ENCODE measurements at regions not wholly inside any gene's neighbourhood (a gene's known extent, or its start where the extent isn't known, plus 50 kb on each side); places are given as distances from the start of the nearest gene placed in this dataset.
A peak's percentile ranks its signal among the peaks of the same experiment; 100 is the strongest.

DNA sequence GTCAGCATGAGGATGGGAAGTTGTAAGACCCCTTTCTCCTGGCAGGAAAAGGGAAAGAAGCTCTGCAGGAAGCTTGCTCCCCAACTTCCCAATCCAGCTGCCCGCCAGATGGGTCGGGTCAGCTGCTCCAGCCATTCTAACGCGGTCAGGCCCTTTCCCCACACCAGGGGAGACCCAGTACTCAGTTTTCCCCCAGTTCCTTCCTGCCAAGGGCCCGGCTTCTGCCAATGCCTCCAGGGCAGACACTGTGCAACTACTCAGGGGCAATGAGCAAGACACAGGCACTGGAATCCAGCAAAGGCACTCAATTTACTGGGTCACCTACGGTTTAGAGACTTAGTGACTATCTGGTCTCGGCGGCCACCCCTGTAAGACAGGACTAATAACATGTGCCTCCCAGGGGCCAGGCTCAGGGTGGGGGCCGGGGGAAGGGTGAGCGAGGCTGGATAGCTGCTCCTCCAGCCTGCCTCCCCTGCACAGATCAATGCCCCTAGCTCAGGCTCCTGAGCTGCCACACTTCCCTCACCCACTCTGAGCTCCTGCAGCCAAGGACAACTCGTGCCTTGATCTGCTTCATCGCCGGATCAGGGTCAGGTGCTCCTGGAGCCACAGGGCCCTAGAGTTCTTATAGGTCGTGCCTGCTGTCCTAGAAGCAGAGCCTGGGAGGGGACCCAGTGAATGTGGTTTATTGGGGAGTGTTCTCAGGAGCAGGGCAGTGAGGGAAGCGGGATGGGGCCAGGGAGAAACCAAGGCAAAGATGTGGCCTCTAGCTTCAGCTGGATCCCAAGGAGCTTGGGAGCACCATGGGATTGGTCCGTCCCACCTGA, 171.1 kb downstream of the ZFP36L2 start:
- WGBS, 2 donors, result 90 to 92% methylated on average over 16 of the region's 16 CpGs
- no peaks in the 10 kb centered on the region for H3K4me1 ChIP-seq (ENCODE audit: control insufficient read depth in 1 of 2, insufficient read depth in 2 of 2, low read length in 2 of 2)

DNA sequence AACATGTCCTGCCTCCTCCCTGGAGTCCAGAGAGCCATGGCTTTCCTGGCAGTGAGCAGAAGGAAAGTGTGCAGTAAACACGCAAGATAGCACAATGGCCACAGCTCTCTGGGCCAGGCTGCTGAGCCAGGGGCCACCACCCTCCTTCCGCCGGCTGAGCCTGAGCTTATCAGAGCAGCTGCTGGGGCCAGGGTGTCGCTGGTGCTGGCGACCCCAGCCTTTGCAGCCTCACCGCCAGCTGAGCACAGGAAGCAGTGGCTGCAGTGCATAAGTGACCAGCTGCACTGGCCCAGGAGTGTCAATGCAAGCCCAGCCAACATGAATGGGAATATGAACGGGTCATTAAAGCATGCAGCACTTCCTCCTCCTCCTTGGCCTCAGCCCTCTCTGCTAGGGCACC, 172.0 kb downstream of the ZFP36L2 start:
- Histone ChIP-seq H3K9me3 (ENCODE audit: control insufficient read depth, low read length) (no peaks in the 10 kb centered on the region), H3K4me1 (ENCODE audit: control insufficient read depth in 1 of 2, insufficient read depth in 2 of 2, low read length in 2 of 2) (no peaks in the 10 kb centered on the region), H3K4me3 (ENCODE audit: low read length in 2 of 2) (no peak overlapping the region), H3K36me3 (ENCODE audit: control insufficient read depth in 1 of 2, insufficient read depth in 2 of 2, low read length in 1 of 2) (no peaks in the 10 kb centered on the region), H3K27ac (ENCODE audit: low read depth in 1 of 2, low read length in 2 of 2) (no peak overlapping the region), H3K27me3 (ENCODE audit: control insufficient read depth in 1 of 2, insufficient read depth in 2 of 2, low read length in 1 of 2) (no peaks in the 10 kb centered on the region)
- ATAC-seq (ENCODE audit: low FRiP score) (no peak), DNase-seq (peak; percentile 50 to 55)
- 63 to 67% methylated on average over 7 of the region's 7 CpGs for WGBS, 2 donors
- intact Hi-C loops (cut with DNase I), result no loop called here

More for the DNA sequence above, 171.1 kb downstream of the ZFP36L2 start:
- Histone ChIP-seq H3K9me3 (ENCODE audit: control insufficient read depth, low read length) (no peaks in the 10 kb centered on the region), H3K27me3 (ENCODE audit: control insufficient read depth in 1 of 2, insufficient read depth in 2 of 2, low read length in 1 of 2) (no peaks in the 10 kb centered on the region), H3K27ac (ENCODE audit: low read depth in 1 of 2, low read length in 2 of 2) (no peak overlapping the region), H3K36me3 (ENCODE audit: control insufficient read depth in 1 of 2, insufficient read depth in 2 of 2, low read length in 1 of 2) (no peaks in the 10 kb centered on the region), H3K4me3 (ENCODE audit: low read length in 2 of 2) (no peak overlapping the region)
- ATAC-seq (ENCODE audit: low FRiP score) (no peak), DNase-seq (peak in 1 of 2 donors; percentile 60)
- intact Hi-C loops (cut with DNase I), result no loop called here

DNA sequence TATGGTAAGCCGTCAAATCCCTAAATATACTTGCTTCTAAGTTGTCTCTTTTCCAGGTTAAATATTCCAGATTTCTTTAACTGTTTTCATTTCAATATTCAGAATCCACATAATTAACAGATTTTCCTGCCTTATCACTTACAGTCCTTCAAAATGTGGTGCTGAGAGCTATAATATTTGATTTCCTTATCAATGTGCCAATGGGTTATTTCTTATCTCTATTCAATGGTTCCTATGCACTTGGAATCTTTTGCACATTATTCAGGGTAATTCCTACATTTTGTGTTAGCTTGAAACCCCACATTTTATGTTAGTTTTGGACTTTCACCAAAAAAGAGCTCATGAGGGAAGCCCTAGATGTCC, 173.5 kb downstream of the ZFP36L2 start:
- intact Hi-C loops (cut with DNase I), result no loop called here
- WGBS, 2 donors, result 98 to 100% methylated on average over 1 of the region's 1 CpG
- no peak overlapping the region for H3K27ac ChIP-seq (ENCODE audit: low read depth in 1 of 2, low read length in 2 of 2)
- no peaks in the 10 kb centered on the region for H3K27me3 ChIP-seq (ENCODE audit: control insufficient read depth in 1 of 2, insufficient read depth in 2 of 2, low read length in 1 of 2)
- DNase-seq (no peak), ATAC-seq (ENCODE audit: low FRiP score) (no peak)
- no peak overlapping the region for H3K4me3 ChIP-seq (ENCODE audit: low read length in 2 of 2)
- no peaks in the 10 kb centered on the region for H3K36me3 ChIP-seq (ENCODE audit: control insufficient read depth in 1 of 2, insufficient read depth in 2 of 2, low read length in 1 of 2)
- no peaks in the 10 kb centered on the region for H3K4me1 ChIP-seq (ENCODE audit: control insufficient read depth in 1 of 2, insufficient read depth in 2 of 2, low read length in 2 of 2)
- no peaks in the 10 kb centered on the region for H3K9me3 ChIP-seq (ENCODE audit: control insufficient read depth, low read length)

DNA sequence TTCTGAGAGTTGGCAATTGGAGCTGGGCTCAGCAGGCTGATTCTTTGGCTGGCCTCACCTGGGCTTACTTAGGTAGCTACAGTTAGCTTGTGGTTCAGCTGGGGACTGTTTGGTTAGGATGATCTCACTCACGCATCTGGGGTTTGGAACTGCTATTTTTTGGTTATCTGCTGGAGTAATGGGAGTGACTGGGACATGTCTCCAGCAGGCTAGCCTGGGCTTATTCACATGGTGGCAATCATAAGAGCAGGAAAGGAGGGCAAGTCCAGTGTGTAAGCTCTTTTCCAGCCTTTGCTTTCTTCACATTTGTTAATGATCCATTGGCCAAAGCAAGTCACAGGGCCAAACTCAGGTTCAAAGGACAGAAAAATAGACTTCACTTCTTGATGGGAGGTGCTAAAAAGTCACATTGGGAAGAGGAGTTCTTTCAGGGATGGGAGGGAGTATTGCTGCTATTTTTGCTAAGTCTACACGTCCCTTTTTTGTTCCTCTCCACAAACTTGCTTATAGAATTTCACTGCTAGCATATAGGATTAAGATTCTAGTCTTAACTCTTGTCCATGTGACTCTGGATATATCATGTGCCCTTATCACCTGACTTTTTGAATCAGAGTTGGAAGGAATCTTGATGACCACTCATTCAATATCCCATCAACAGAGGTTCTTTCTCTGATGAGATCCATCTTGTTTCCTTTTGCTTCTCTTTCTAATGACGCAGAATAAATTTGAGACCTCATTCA, 174.0 kb downstream of the ZFP36L2 start:
- WGBS, 2 donors, result 84 to 85% methylated on average over 3 of the region's 3 CpGs
- no peak for ATAC-seq (ENCODE audit: low FRiP score)
- H3K4me3 ChIP-seq (ENCODE audit: low read length in 2 of 2), result no peak overlapping the region

DNA sequence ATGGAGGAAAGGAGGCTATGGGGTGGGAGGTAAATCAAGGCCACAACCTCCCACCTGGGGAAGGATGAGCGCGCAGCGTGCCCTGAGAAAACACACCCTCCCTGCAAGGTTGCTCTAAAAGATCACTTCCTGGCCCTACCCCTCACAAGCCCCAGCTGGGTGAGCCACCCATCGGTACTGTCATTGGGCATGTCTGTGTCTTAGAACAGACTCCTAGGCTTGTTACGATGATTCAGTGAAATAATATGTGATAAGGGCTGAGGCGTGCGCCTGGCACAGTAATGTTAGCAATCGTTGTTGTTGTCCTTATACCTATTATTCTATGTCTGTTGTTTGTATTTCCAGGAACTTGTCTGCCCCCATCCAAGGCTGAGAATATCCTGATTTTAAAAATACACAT, 175.1 kb downstream of the ZFP36L2 start:
- intact Hi-C loops (cut with DNase I), result no loop called here
- 53 to 64% methylated on average over 8 of the region's 8 CpGs for WGBS, 2 donors
- Histone ChIP-seq H3K4me3 (ENCODE audit: low read length in 2 of 2) (no peak overlapping the region), H3K9me3 (ENCODE audit: control insufficient read depth, low read length) (no peaks in the 10 kb centered on the region), H3K27me3 (ENCODE audit: control insufficient read depth in 1 of 2, insufficient read depth in 2 of 2, low read length in 1 of 2) (no peaks in the 10 kb centered on the region), H3K36me3 (ENCODE audit: control insufficient read depth in 1 of 2, insufficient read depth in 2 of 2, low read length in 1 of 2) (no peaks in the 10 kb centered on the region), H3K4me1 (ENCODE audit: control insufficient read depth in 1 of 2, insufficient read depth in 2 of 2, low read length in 2 of 2) (no peaks in the 10 kb centered on the region), H3K27ac (ENCODE audit: low read depth in 1 of 2, low read length in 2 of 2) (no peak overlapping the region)
- ATAC-seq (ENCODE audit: low FRiP score) (no peak), DNase-seq (peak; percentile 30 to 46)

More for the DNA sequence above, 174.0 kb downstream of the ZFP36L2 start:
- Histone ChIP-seq H3K9me3 (ENCODE audit: control insufficient read depth, low read length) (no peaks in the 10 kb centered on the region), H3K36me3 (ENCODE audit: control insufficient read depth in 1 of 2, insufficient read depth in 2 of 2, low read length in 1 of 2) (no peaks in the 10 kb centered on the region), H3K4me1 (ENCODE audit: control insufficient read depth in 1 of 2, insufficient read depth in 2 of 2, low read length in 2 of 2) (no peaks in the 10 kb centered on the region), H3K27me3 (ENCODE audit: control insufficient read depth in 1 of 2, insufficient read depth in 2 of 2, low read length in 1 of 2) (no peaks in the 10 kb centered on the region), H3K27ac (ENCODE audit: low read depth in 1 of 2, low read length in 2 of 2) (no peak overlapping the region)
- intact Hi-C loops (cut with DNase I), result no loop called here
- no peak for DNase-seq

DNA sequence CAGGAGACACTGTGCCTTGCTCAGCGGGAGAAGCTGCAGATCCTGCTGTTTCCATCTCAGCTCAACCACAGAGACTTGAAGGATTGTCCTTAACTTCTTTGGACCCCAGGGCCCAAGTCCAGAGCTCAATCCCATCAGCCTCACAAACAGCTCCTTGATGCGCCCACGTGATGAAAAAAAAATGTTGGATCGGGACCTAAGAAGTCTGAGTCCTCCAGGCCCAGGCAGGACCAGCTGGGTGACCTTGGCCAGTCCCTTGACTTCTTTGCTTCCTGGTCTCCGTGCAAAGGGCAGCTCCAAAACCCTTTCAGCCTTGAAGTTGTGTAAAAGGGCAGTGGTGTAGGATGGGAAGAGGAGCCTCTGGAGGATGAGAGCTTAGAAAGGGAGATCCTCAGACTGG, 175.5 kb downstream of the ZFP36L2 start:
- no peaks in the 10 kb centered on the region for H3K36me3 ChIP-seq (ENCODE audit: control insufficient read depth in 1 of 2, insufficient read depth in 2 of 2, low read length in 1 of 2)
- no peaks in the 10 kb centered on the region for H3K27me3 ChIP-seq (ENCODE audit: control insufficient read depth in 1 of 2, insufficient read depth in 2 of 2, low read length in 1 of 2)
- peak in 1 of 2 donors; percentile 22 for DNase-seq
- no peak for ATAC-seq (ENCODE audit: low FRiP score)
- intact Hi-C loops (cut with DNase I), result no loop called here
- H3K27ac ChIP-seq (ENCODE audit: low read depth in 1 of 2, low read length in 2 of 2), result no peak overlapping the region
- H3K9me3 ChIP-seq (ENCODE audit: control insufficient read depth, low read length), result no peaks in the 10 kb centered on the region
- WGBS, 2 donors, result 78 to 83% methylated on average over 5 of the region's 5 CpGs
- H3K4me1 ChIP-seq (ENCODE audit: control insufficient read depth in 1 of 2, insufficient read depth in 2 of 2, low read length in 2 of 2), result no peaks in the 10 kb centered on the region
- H3K4me3 ChIP-seq (ENCODE audit: low read length in 2 of 2), result no peak overlapping the region

DNA sequence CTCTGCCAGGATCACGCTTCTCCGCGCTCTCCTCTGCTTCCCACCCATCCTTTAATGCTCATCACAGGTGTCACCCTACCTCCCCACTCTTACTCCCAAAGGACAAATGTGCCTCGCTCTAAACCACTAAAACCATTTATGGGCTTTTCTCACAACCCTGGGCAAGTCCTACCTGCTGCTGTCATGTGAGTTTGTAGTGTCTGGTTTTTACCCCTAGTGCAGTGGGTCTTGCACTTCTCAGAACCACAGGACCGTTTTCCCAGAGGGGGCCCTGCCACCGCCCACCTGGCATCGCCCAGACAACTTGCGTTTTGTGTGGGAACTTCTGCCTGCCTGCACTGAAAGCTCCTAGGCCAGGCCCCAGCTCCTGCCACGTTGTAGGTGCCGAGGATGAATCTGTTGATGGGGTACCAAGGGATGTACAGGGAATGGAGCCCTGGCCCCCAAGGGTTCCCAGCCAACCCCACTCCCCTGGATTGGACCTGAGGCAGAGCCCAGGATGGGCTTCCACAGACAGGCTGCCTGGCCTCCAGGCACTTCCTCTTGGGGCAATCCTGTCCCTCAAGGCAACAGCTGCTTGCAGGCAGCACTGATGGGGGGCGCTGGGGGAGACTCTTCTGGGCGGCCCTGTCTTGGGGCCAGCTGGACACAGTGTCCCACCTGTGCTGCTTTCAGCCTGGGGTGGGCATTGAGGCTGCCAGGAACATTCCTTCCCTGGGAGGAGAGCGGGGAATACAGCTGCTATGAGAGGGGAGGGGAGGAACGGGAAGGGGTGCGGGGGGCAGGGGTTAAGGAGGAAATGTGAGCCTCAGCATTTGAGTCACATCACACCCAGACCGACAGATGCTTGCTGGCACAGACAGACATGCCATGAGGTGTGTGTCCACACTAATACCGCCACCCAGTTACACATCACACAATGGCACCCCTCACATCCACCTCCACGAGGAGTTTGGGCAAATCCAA, 176.3 kb downstream of the ZFP36L2 start:
- Histone ChIP-seq H3K4me3 (ENCODE audit: low read length in 2 of 2) (no peak overlapping the region), H3K9me3 (ENCODE audit: control insufficient read depth, low read length) (no peaks in the 10 kb centered on the region), H3K4me1 (ENCODE audit: control insufficient read depth in 1 of 2, insufficient read depth in 2 of 2, low read length in 2 of 2) (no peaks in the 10 kb centered on the region), H3K36me3 (ENCODE audit: control insufficient read depth in 1 of 2, insufficient read depth in 2 of 2, low read length in 1 of 2) (no peaks in the 10 kb centered on the region), H3K27ac (ENCODE audit: low read depth in 1 of 2, low read length in 2 of 2) (no peak overlapping the region), H3K27me3 (ENCODE audit: control insufficient read depth in 1 of 2, insufficient read depth in 2 of 2, low read length in 1 of 2) (no peaks in the 10 kb centered on the region)
- WGBS, 2 donors, result 91 to 97% methylated on average over 18 of the region's 18 CpGs
- ATAC-seq (ENCODE audit: low FRiP score) (no peak), DNase-seq (peak; percentile 39 to 52)
- intact Hi-C loops (cut with DNase I), result no loop called here

DNA sequence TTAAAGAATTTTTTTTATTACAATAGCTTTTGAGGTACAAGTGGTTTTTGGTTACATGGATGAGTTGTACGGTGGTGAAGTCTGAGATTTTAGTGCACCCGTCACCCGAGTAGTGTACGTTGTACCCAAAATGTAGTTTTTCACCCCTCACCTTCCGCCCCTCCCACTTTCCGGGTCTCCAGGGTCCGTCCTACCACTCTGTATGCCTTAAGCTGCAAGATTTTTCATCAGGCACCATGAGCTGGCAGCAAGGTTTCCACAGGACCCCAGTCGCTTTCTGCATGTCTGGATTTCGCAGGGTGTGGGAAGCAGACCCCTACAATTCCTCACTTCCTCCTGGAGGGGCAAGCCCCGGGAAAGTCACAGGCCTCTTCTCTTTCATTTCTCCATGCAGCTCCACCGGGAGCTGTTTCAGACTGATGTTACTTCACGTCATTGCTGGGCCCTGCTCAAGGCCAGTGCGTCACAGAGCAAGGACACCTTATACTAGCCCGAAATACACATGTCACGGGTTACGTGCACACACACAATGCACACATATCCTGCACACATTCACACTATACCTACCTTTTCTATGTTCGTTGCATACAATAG, 179.1 kb downstream of the ZFP36L2 start:
- peak overlapping the region in 1 of 2 donors; percentile 47 for H3K27ac ChIP-seq (ENCODE audit: low read depth in 1 of 2, low read length in 2 of 2)
- H3K27me3 ChIP-seq (ENCODE audit: control insufficient read depth in 1 of 2, insufficient read depth in 2 of 2, low read length in 1 of 2), result no peaks in the 10 kb centered on the region
- intact Hi-C loops (cut with DNase I), result no loop called here
- 90 to 92% methylated on average over 17 of the region's 17 CpGs for WGBS, 2 donors
- no peaks in the 10 kb centered on the region for H3K4me1 ChIP-seq (ENCODE audit: control insufficient read depth in 1 of 2, insufficient read depth in 2 of 2, low read length in 2 of 2)
- no peaks in the 10 kb centered on the region for H3K9me3 ChIP-seq (ENCODE audit: control insufficient read depth, low read length)
- H3K4me3 ChIP-seq (ENCODE audit: low read length in 2 of 2), result no peak overlapping the region
- no peaks in the 10 kb centered on the region for H3K36me3 ChIP-seq (ENCODE audit: control insufficient read depth in 1 of 2, insufficient read depth in 2 of 2, low read length in 1 of 2)
- DNase-seq, result peak; percentile 40 to 66
- ATAC-seq (ENCODE audit: low FRiP score), result no peak
